ENCODE measurements at regions not wholly inside any gene's neighbourhood (a gene's known extent, or its start where the extent isn't known, plus 50 kb on each side); places are given as distances from the start of the nearest gene placed in this dataset.

- FAIRE-seq (no peak), DNase-seq (ENCODE audit: low spot score in 2 of 2) (no peak)
Measured at GRCh38 chr7:1340031-1340430, 107.4 kb downstream of the UNCX start.

DNA sequence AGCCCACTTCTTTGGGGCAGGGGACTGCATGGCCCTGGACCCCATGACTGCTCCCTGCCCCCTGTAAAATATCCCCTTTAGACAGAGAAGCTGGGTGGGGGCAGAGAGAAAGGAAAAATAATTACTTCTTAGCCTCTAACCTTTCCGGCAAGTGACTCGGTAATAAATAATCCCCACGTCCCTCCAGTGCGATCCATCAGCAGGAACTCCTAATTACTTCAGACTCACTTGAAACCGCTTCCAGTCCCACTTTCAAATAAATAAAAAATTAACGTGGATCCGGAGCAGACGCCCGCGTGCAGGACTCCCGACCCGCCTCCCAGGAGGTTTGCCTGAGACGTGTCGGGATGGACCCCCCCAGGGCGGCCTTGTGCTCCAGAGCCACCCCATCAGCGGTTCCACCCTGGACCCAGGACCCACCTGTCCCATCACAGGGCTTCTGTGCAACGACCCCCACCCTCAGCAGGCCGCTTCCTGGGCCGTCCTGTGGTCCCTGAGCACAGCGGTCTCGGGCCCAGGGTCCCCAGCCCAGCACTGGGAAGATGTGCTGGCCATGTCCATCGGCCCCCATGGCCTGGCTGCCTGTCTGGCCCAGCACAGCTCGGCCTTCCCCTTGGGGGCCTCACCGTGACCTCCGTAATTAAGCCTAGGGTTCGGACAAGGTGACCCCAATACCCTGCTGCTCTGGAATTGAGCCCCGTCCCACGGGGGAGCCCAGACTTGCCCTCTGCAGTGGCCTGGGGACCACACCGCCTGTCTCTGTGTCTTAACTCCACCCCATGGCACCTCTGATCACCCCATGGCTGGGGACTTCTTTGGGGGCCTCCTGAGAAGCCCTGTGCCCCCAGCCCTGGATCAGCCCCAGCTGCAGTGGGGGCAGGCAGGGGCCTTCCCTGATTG is 108.0 kb downstream of the UNCX start:
- DNase-seq (ENCODE audit: low spot score in 2 of 2): no peak
- FAIRE-seq: no peak

DNA sequence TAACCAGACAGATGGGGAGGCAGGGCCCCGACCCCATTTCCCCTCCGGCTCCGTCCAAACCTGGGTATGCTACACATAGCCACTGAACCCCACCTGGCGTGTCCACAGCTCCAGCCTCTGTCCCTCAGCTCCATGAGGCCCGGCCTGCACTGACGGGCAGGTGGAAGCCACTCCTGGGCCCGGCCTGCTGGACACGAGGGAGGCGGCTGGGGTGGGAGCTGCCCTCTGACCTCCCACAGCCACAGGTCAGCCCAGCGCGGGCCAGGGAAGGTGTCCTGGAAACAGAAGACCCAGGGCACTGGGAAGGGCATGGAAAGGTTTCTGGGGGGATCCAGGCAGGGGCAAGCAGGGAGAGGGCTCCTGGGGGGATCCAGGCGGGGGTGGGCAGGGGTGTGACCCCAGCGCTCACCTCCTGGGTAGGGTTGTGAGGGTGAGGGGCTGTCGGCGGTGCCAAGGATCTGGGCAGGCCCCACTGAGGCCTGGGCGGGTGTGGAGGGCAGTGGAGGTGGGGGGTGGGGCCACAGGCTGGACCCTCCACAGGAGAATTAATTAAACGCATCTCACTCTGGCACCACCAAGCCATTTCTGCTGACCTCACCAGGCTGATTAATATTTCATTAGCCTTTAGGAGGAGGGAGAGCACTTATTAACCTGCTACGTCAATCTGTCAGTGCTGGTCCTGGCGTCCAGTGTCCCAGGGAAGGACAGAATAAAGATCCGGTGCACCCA is 108.9 kb downstream of the UNCX start:
- no peak for FAIRE-seq
- DNase-seq (ENCODE audit: low spot score in 2 of 2): no peak

- FAIRE-seq: no peak
- DNase-seq (ENCODE audit: low spot score in 2 of 2): no peak
Measured at GRCh38 chr7:1342090-1342640, 109.5 kb downstream of the UNCX start.

DNA sequence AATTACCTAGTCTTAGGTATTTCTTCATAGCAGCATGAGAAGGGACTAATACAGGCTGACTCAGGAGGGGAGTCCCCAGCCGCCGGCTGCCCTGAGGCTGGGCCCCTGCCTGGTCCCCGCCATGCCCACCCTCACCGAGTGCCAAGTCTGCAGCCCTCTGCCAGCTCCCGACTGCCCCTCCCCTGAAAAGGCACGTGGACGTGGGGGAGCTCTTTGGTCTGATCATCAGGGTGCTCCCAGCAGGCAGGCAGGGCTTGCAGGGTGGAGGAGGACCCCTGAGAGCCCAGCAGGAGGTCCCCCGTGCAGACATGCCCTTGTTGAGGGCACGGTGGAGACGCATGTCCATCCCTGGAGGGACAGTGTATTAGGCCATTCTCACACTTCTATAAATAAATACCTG is 110.9 kb downstream of the UNCX start:
- FAIRE-seq (no peak), DNase-seq (ENCODE audit: low spot score in 2 of 2) (no peak)

GRCh38 chr7:1344421-1344820 is 111.7 kb downstream of the UNCX start:
- FAIRE-seq (no peak), DNase-seq (ENCODE audit: low spot score in 2 of 2) (no peak)

DNA sequence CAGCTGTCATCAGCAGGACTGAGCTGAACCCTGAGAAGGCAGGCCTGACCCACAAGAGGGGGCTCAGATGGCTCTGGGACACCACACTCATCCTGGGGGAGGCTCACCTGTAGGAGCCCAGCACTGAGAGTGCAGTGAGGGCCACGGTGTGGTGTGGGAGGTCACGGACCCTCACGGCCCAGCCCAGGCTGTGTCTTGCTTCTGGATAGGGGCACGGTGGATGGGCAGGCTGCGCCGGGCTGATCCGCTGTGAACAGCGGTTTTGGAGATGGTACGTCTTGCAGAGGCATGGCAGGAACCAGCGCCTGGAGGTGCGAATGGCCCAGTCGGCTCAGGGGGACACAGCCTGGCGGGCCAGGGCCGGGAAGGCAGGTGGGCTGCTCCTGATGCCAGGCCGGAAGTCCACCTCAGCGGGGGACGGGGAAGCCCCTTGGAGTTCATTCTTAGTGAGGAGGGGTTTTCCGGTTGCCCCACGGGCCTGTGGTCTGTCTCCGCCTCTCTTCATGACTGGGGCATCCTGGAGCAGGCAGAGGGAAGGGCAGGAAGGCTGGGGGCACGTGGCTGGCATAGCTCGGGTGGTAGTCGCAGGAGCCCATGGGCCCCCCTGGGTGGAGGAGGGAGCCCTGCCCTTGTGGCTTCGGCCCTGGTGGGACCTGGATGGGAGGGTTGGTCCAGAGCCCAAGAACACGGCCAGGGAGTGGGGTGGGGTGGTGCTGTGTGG is 112.5 kb downstream of the UNCX start:
- DNase-seq (ENCODE audit: low spot score in 2 of 2): no peak
- no peak for FAIRE-seq

GRCh38 chr7:1345796-1346755 is 113.2 kb downstream of the MICALL2 start:
- FAIRE-seq: no peak
- DNase-seq (ENCODE audit: low spot score in 2 of 2): no peak

- FAIRE-seq: no peak
Measured at GRCh38 chr7:1346851-1347250, 112.4 kb downstream of the MICALL2 start.

DNA sequence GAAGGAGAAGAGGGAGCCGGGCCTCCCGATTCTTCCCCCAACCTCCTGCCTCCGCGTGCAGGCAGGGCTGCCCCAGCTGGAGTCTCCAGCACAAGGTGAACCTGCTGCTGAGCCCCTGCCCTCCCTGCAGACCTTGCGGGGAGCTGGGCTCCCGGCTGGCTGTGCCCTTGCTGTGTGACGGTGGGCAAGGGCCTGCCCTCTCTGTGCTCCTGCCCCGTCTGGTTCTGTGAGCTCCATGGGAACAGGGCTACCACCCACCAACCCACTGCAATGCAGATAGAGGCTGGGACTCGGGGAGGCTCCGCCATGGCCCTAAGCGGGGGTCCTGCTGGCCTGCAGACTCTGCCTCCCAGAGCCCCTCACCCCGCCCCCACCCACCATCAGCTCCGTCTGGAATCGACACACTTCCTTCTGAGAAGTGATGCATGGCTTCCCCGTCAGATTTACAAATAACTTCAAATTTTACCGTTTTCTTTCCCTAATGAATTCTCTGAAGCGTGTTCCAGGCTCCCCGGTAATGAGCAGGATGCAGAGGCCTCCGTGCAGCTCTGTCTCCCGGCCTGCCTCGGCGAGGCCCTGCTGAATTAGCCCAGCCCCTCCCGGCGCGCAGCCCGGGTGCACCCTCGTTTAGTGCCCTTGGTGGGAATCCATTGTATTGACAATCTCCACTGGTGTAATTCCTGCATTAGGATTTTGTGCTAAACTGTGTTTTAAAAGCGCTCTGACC is 111.0 kb downstream of the MICALL2 start:
- FAIRE-seq (no peak), DNase-seq (ENCODE audit: low spot score in 2 of 2) (no peak)

More at GRCh38 chr7:1346851-1347250, 112.4 kb downstream of the MICALL2 start:
- DNase-seq (ENCODE audit: low spot score in 2 of 2): no peak

- DNase-seq (ENCODE audit: low spot score in 2 of 2) (no peak), FAIRE-seq (no peak)
Measured at GRCh38 chr7:1348823-1349335, 110.4 kb downstream of the MICALL2 start.

- DNase-seq (ENCODE audit: low spot score in 2 of 2): no peak
- FAIRE-seq: no peak
Measured at GRCh38 chr7:1349351-1349761, 109.9 kb downstream of the MICALL2 start.

- DNase-seq (ENCODE audit: low spot score in 2 of 2) (no peak), FAIRE-seq (no peak)
Measured at GRCh38 chr7:1351881-1352625, 107.2 kb downstream of the MICALL2 start.

GRCh38 chr7:1352656-1353271 is 106.5 kb downstream of the MICALL2 start:
- DNase-seq (ENCODE audit: low spot score in 2 of 2) (no peak), FAIRE-seq (no peak)

GRCh38 chr7:1354661-1355567 is 104.4 kb downstream of the MICALL2 start:
- DNase-seq (ENCODE audit: low spot score in 2 of 2): no peak
- no peak for FAIRE-seq

DNA sequence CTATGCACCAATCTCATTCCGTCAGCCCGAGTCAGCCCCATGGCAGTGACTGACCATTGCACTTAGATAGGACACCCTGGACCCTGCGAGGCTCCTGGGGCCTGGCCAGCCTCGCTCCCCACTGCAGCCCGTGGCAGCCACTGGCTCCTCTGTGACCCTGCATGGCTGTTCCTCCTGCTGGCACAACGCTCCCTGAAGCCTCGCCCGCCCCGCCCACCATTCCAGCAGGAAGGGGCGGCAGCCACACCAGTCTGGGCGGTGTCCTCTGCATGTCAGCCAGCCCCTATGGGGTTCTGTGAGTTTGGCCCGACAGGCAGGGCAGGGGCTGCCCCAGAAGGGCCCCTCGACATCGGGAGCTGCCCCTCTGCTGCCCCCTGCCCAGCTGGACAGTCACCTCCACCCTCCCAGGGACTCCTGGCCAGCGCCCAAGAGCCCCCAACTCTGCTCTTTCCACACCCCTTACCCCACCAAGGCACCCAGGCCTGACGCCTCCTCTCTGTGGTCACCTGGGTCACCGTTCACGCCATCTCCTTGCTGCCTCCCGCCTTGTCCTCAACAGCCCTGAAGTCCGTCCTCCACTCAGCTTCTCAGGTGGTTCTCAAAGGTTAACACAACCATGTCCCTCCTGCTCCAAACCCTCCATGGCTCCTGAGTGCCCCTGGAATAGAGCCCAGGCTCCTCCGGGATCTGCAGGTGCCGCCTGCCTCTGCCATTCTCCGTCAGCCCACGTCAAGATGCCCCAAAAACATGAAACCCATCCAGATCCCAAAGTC is 103.5 kb downstream of the MICALL2 start:
- FAIRE-seq (no peak), DNase-seq (ENCODE audit: low spot score in 2 of 2) (no peak)

All from frontal cortex (tissue), 3 donors.